MM.1S (cell line): ENCODE measurements at regions not wholly inside any gene's neighbourhood (a gene's known extent, or its start where the extent isn't known, plus 50 kb on each side); places are given as distances from the start of the nearest gene placed in this dataset.

ENCODE experiments used
- DNase-seq: peaks from one replicate; pipeline ENCODE4 v3.0.0-alpha.2; 2015
- H2AFZ ChIP-seq: fragments of 300-600 bp; sonication (generic); 2 replicates; pipeline ENCODE4 v1.6.0; 2016; ENCODE audit warnings: antibody characterized with exemption, low read length
- H3F3A ChIP-seq: fragments of 300-600 bp; sonication (generic); 2 replicates; pipeline ENCODE4 v1.6.1; 2016; ENCODE audit warnings: mild to moderate bottlenecking, antibody characterized with exemption, low read length, moderate library complexity, mixed read lengths; ENCODE audit not compliant: insufficient read depth
- H3K27ac ChIP-seq: fragments of 300-600 bp; sonication (generic); 2 replicates; pipeline ENCODE4 v1.5.1; 2016; ENCODE audit warnings: mild to moderate bottlenecking, low read length
- H3K27me3 ChIP-seq: fragments of 300-600 bp; sonication (generic); replicated peaks from 2 replicates; pipeline ENCODE4 v1.6.0; 2016; ENCODE audit warnings: low read length; ENCODE audit not compliant: insufficient read depth
- H3K36me3 ChIP-seq: fragments of 300-600 bp; sonication (generic); replicated peaks from 2 replicates; pipeline ENCODE4 v1.6.1; 2016; ENCODE audit warnings: mild to moderate bottlenecking, low read length, mixed read lengths; ENCODE audit not compliant: insufficient read depth
- H3K4me1 ChIP-seq: fragments of 300-600 bp; sonication (generic); 2 replicates; pipeline ENCODE4 v1.6.1; 2016; ENCODE audit warnings: low read length, mixed read lengths
- H3K4me2 ChIP-seq: fragments of 300-600 bp; sonication (generic); 2 replicates; pipeline ENCODE4 v1.6.0; 2016; ENCODE audit warnings: low read depth, low read length
- H3K4me3 ChIP-seq: fragments of 300-600 bp; sonication (generic); 2 replicates; pipeline ENCODE4 v1.5.1; 2016; ENCODE audit warnings: low read length, mixed read lengths
- H3K79me2 ChIP-seq: fragments of 300-600 bp; sonication (generic); 2 replicates; pipeline ENCODE4 v1.6.1; 2016; ENCODE audit warnings: mixed run types, low read length, mixed read lengths
- H3K9ac ChIP-seq: fragments of 300-600 bp; sonication (generic); 2 replicates; pipeline ENCODE4 v1.6.1; 2016; ENCODE audit warnings: low read length, mixed read lengths
- H3K9me2 ChIP-seq: fragments of 300-600 bp; sonication (generic); replicated peaks from 2 replicates; pipeline ENCODE4 v1.6.1; 2016; ENCODE audit warnings: mild to moderate bottlenecking, low read length, mixed read lengths; ENCODE audit not compliant: insufficient read depth
- H3K9me3 ChIP-seq: fragments of 300-600 bp; sonication (generic); replicated peaks from 2 replicates; pipeline ENCODE4 v1.6.1; 2016; ENCODE audit warnings: mild to moderate bottlenecking, low read length, mixed read lengths; ENCODE audit not compliant: insufficient read depth
- H4K20me1 ChIP-seq: fragments of 300-600 bp; sonication (generic); 2 replicates; pipeline ENCODE4 v1.6.1; 2016; ENCODE audit warnings: mild to moderate bottlenecking, low read length, moderate library complexity, mixed read lengths; ENCODE audit not compliant: insufficient read depth
- EZH2 ChIP-seq: fragments of 300-600 bp; sonication (generic); optimal IDR thresholded peaks from 2 replicates; pipeline ENCODE3; 2017; ENCODE audit warnings: low read depth, mild to moderate bottlenecking, antibody characterized with exemption, low read length, mixed read lengths
- EZH2phosphoT487 ChIP-seq: fragments of 300-600 bp; sonication (generic); IDR thresholded peaks from 2 replicates; pipeline ENCODE4 v1.6.1; 2018; ENCODE audit warnings: antibody characterized with exemption, low read length
- TF ChIP-seq, protein P1 (sequence below): fragments of 300-600 bp; sonication (generic); IDR thresholded peaks from 2 replicates; pipeline ENCODE4 v1.5.1; 2016; ENCODE audit warnings: antibody characterized with exemption, low read length, mixed read lengths

DNA sequence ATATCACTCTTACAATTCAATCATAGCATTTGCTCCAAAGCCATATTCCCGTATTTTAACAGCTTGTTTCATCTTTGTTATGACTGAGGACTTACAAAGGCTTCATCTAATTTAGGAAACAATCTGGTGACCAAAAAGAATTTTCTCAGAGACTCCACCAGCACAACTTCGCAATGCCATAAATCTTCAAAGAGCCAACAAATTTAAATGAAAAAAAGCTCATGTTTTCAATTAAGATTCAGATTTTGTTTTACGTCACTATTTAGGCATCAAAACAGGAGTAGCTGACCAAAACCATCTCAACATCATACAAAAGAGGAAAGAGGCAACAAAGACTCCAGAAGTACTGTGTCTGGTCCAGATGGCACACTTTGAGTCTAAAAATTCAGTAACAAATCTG lies 373.3 kb downstream of the TTLL7 start:
- no peaks in the 10 kb centered on the region for H4K20me1 ChIP-seq
- H3K27ac ChIP-seq: no peak overlapping the region
- H2AFZ ChIP-seq: no peak overlapping the region
- H3K79me2 ChIP-seq: no peaks in the 10 kb centered on the region
- no peaks in the 10 kb centered on the region for H3K27me3 ChIP-seq
- no peaks in the 10 kb centered on the region for H3K36me3 ChIP-seq
- DNase-seq: no peak
- peaks cover 7% of the 10 kb centered on the region; the same call in 1 of the 2 replicates for H3K4me1 ChIP-seq
- no peak overlapping the region for H3K4me3 ChIP-seq
- H3K9ac ChIP-seq: no peak overlapping the region
- H3K9me3 ChIP-seq: no peaks in the 10 kb centered on the region
- TF ChIP-seq EZH2 (no peak), EZH2phosphoT487 (no peak)
- TF ChIP-seq, protein P1, sequence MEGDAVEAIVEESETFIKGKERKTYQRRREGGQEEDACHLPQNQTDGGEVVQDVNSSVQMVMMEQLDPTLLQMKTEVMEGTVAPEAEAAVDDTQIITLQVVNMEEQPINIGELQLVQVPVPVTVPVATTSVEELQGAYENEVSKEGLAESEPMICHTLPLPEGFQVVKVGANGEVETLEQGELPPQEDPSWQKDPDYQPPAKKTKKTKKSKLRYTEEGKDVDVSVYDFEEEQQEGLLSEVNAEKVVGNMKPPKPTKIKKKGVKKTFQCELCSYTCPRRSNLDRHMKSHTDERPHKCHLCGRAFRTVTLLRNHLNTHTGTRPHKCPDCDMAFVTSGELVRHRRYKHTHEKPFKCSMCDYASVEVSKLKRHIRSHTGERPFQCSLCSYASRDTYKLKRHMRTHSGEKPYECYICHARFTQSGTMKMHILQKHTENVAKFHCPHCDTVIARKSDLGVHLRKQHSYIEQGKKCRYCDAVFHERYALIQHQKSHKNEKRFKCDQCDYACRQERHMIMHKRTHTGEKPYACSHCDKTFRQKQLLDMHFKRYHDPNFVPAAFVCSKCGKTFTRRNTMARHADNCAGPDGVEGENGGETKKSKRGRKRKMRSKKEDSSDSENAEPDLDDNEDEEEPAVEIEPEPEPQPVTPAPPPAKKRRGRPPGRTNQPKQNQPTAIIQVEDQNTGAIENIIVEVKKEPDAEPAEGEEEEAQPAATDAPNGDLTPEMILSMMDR: no peak
- no peak overlapping the region for H3K4me2 ChIP-seq
- no peaks in the 10 kb centered on the region for H3F3A ChIP-seq
- H3K9me2 ChIP-seq: no peaks in the 10 kb centered on the region

DNA sequence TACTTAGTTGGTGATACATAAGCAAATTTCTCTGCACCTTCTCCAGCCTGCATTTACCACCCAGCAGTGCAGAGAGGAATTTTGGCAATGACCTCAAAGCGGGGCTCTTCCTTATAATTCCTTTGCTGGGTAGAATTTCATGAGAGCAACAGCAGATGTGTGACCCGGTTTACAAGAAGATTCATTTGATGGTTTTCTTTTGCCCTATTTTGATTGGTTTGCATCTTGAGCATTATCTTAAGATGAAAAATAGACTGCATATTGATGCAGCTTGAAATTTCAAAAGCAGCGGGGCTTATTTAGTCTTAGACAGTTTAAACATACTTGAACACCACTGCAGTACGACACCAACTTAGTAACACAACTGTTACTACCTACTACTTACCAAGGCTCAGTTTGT lies 378.9 kb downstream of the TTLL7 start:
- H3K4me2 ChIP-seq: no peak overlapping the region
- H3K27me3 ChIP-seq: no peaks in the 10 kb centered on the region
- H3F3A ChIP-seq: no peaks in the 10 kb centered on the region
- H3K27ac ChIP-seq: no peak overlapping the region
- DNase-seq: no peak
- H3K9me3 ChIP-seq: no peaks in the 10 kb centered on the region
- H4K20me1 ChIP-seq: no peaks in the 10 kb centered on the region
- no peaks in the 10 kb centered on the region for H3K79me2 ChIP-seq
- H3K9me2 ChIP-seq: no peaks in the 10 kb centered on the region
- no peaks in the 10 kb centered on the region for H3K4me1 ChIP-seq
- H2AFZ ChIP-seq: no peak overlapping the region
- no peak overlapping the region for H3K9ac ChIP-seq
- no peaks in the 10 kb centered on the region for H3K36me3 ChIP-seq
- no peak overlapping the region for H3K4me3 ChIP-seq
- TF ChIP-seq EZH2 (no peak), EZH2phosphoT487 (no peak)
- TF ChIP-seq, protein P1: no peak

DNA sequence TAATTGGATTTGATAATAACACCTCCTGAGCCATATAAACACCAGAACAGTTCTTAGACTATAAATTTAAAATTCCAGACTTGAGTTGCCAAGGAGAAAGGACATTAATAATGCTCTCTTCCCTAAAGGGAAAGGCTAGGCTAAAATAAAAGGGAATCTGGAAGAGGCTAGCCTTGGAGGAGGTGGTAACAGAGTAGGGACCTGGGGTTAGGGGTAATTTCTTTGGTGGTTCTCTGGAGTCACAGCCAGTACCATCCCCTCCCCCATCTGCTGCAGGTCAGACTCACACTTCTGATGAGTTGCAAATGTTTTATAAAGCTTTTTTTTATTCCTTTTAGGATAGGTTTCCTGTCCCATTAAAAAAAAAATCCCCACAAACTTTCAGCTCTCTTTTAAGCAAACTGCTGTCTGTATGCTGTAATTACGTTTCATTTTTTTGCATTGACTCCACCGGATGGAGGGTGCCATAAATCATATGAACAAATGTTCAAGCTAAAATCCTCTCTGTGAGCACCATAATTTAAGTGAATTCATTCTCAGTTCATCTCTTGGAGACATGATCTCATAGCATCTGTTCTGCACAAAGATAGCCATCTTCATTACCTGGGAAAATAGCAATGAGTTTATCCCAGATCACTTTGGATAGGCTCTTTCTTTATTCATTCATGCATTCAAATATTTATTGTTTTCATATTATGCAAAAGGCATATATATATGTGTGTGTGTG lies 379.6 kb downstream of the TTLL7 start:
- no peaks in the 10 kb centered on the region for H3K79me2 ChIP-seq
- no peak overlapping the region for H3K9ac ChIP-seq
- DNase-seq: no peak
- TF ChIP-seq EZH2phosphoT487 (no peak), EZH2 (no peak)
- TF ChIP-seq, protein P1: no peak
- no peak overlapping the region for H3K27ac ChIP-seq
- H2AFZ ChIP-seq: no peak overlapping the region
- no peaks in the 10 kb centered on the region for H3K36me3 ChIP-seq
- H3K9me3 ChIP-seq: no peaks in the 10 kb centered on the region
- H3K4me3 ChIP-seq: no peak overlapping the region
- no peaks in the 10 kb centered on the region for H4K20me1 ChIP-seq
- H3F3A ChIP-seq: no peaks in the 10 kb centered on the region
- H3K4me2 ChIP-seq: no peak overlapping the region
- H3K9me2 ChIP-seq: no peaks in the 10 kb centered on the region
- no peaks in the 10 kb centered on the region for H3K27me3 ChIP-seq
- no peaks in the 10 kb centered on the region for H3K4me1 ChIP-seq
